ENCODE measurements at regions not wholly inside any gene's neighbourhood (a gene's known extent, or its start where the extent isn't known, plus 50 kb on each side); places are given as distances from the start of the nearest gene placed in this dataset.

- DNase-seq (ENCODE audit: low read depth in 1 of 2, low spot score in 1 of 2): no peak
- Histone ChIP-seq H3K4me2 (no peak overlapping the region), H3K4me1 (no peaks in the 10 kb centered on the region), H3K9me3 (no peaks in the 10 kb centered on the region), H3K4me3 (no peak overlapping the region), H3K27ac (no peak overlapping the region)
- TF ChIP-seq CBX2 (IDR thresholded peaks at IDR 0.05; ENCODE audit: borderline replicate concordance, low read depth) (no peak), USF2 (IDR thresholded peaks at IDR 0.05) (no peak), JUNB (IDR thresholded peaks at IDR 0.05) (no peak), CHD4 (IDR thresholded peaks at IDR 0.05; ENCODE audit: borderline replicate concordance) (no peak), ZSCAN20 (CRISPR knock-in tag; IDR thresholded peaks at IDR 0.05) (no peak), PHF8 (IDR thresholded peaks at IDR 0.05; ENCODE audit: borderline replicate concordance, low read depth) (no peak), REST (IDR thresholded peaks at IDR 0.05) (no peak), KDM1A (IDR thresholded peaks at IDR 0.05; ENCODE audit: low read depth) (no peak), MAZ (IDR thresholded peaks at IDR 0.05; ENCODE audit: borderline replicate concordance, low read depth, low read length) (no peak), ZC3H11A (IDR thresholded peaks at IDR 0.05) (no peak), POLR2AphosphoS2 (conservative IDR thresholded peaks at IDR 0.05; ENCODE audit: low read length) (no peak), RNF2 (IDR thresholded peaks at IDR 0.05; ENCODE audit: borderline replicate concordance, low read depth) (no peak), RCOR1 (IDR thresholded peaks at IDR 0.05; ENCODE audit: low read depth, low read length) (no peak), POLR2A (IDR thresholded peaks at IDR 0.05; ENCODE audit: low read length) (no peak), MAX (IDR thresholded peaks at IDR 0.05) (no peak), BHLHE40 (IDR thresholded peaks at IDR 0.05; ENCODE audit: low read depth, low read length) (no peak), CEBPB (IDR thresholded peaks at IDR 0.05) (no peak), HES2 (IDR thresholded peaks at IDR 0.05) (no peak), NPAS2 (CRISPR knock-in tag; IDR thresholded peaks at IDR 0.05; ENCODE audit: borderline replicate concordance) (no peak), TFCP2L1 (CRISPR knock-in tag; IDR thresholded peaks at IDR 0.05) (no peak)
- CTCF ChIA-PET: no interaction called here
- POLR2A ChIA-PET: no interaction called here
- FAIRE-seq: no peak
- no peak for ATAC-seq
These were observed 1117.7 kb downstream of the CBLN2 start for GRCh38 chr18:71426441-71426840.

DNA sequence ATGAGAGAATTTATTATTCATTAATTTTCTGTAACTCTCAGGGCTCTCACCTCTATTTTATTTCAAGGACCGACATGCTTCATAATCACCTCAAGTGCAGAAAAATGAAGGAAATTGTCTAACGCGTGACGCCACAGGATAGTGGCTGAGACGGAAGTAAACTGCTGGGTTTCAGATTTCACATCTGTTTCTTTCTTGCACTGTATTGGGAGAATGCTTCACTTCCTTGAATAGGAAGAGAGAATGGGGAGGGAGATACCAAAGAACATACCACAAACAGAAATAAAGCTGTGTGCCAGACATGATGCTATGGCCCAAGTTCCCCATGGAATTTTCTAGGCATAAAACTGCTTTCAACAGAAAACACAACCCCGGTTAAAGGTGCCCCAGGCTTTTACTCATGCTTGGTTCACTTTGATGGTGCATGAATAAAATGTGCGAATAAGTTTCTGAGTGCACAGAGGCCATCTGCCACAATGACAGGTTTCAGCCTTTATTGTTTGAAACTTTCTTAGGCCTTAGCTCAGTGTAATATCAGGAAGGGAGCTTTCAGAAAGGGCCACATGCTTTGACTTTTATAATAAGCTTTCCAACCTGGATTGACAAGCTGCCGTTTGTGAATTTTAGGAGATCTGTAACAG, 1116.4 kb downstream of the SOCS6 start:
- 56% methylated on average over 8 of the region's 8 CpGs for WGBS (ENCODE audit: missing lambda C conversion rate)
- DNase-seq (ENCODE audit: low read depth in 1 of 2, low spot score in 1 of 2): no peak
- H3K4me2 ChIP-seq: no peak overlapping the region
- no peak overlapping the region for H3K27ac ChIP-seq
- no peak for ATAC-seq
- H3K4me3 ChIP-seq: no peak overlapping the region
- ChIA-PET CTCF (no interaction called here), POLR2A (no interaction called here)
- FAIRE-seq: no peak
- H3K4me1 ChIP-seq: no peaks in the 10 kb centered on the region
- H3K9me3 ChIP-seq: no peaks in the 10 kb centered on the region
- TF ChIP-seq E2F6 (IDR thresholded peaks at IDR 0.05; ENCODE audit: borderline replicate concordance, low read depth) (no peak), RFX5 (IDR thresholded peaks at IDR 0.05) (no peak), RAD21 (conservative IDR thresholded peaks at IDR 0.05 in 1 of 2, IDR thresholded peaks at IDR 0.05 in 1 of 2) (no peak), MYC (IDR thresholded peaks at IDR 0.05; ENCODE audit: borderline replicate concordance, low read length) (no peak), BCL3 (IDR thresholded peaks at IDR 0.05) (no peak), FOSB (CRISPR knock-in tag; IDR thresholded peaks at IDR 0.05) (no peak), KDM1A (IDR thresholded peaks at IDR 0.05; ENCODE audit: low read depth) (no peak), POLR2A (IDR thresholded peaks at IDR 0.05; ENCODE audit: low read length) (no peak), NFE2L2 (conservative IDR thresholded peaks at IDR 0.05; ENCODE audit: low read length) (no peak), EHMT2 (IDR thresholded peaks at IDR 0.05; ENCODE audit: low read depth) (no peak), BHLHE40 (IDR thresholded peaks at IDR 0.05; ENCODE audit: low read depth, low read length) (no peak), FOSL2 (IDR thresholded peaks at IDR 0.05) (no peak), FOSL2 (CRISPR knock-in tag; IDR thresholded peaks at IDR 0.05) (no peak)
- TF ChIP-seq, protein P1, sequence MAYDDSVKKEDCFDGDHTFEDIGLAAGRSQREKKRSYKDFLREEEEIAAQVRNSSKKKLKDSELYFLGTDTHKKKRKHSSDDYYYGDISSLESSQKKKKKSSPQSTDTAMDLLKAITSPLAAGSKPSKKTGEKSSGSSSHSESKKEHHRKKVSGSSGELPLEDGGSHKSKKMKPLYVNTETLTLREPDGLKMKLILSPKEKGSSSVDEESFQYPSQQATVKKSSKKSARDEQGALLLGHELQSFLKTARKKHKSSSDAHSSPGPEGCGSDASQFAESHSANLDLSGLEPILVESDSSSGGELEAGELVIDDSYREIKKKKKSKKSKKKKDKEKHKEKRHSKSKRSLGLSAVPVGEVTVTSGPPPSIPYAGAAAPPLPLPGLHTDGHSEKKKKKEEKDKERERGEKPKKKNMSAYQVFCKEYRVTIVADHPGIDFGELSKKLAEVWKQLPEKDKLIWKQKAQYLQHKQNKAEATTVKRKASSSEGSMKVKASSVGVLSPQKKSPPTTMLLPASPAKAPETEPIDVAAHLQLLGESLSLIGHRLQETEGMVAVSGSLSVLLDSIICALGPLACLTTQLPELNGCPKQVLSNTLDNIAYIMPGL (CRISPR knock-in tag; IDR thresholded peaks at IDR 0.05; ENCODE audit: borderline replicate concordance): no peak
